ENCODE measurements at regions not wholly inside any gene's neighbourhood (a gene's known extent, or its start where the extent isn't known, plus 50 kb on each side); places are given as distances from the start of the nearest gene placed in this dataset.

- TF ChIP-seq SIN3A (IDR thresholded peaks at IDR 0.05; ENCODE audit: borderline replicate concordance, insufficient read depth, low read length): no peak
- TF ChIP-seq TAF1 (IDR thresholded peaks at IDR 0.05; ENCODE audit: borderline replicate concordance, insufficient read depth, low read length): no peak
- no peak for TF ChIP-seq POLR2AphosphoS5 (IDR thresholded peaks at IDR 0.05; ENCODE audit: low read depth, low read length)
- no peak for TF ChIP-seq REST (IDR thresholded peaks at IDR 0.05; ENCODE audit: insufficient read depth in 1 of 2, low read depth in 2 of 2, low read length in 2 of 2)
- TF ChIP-seq FOXP2 (optimal IDR thresholded peaks at IDR 0.05; ENCODE audit: borderline replicate concordance, extremely low read depth, extremely low read length, insufficient read depth): no peak
Observed at GRCh38 chr6:76490456-76490855, 418.0 kb upstream of the IMPG1 start.

Data from PFSK-1 (cell line).